Tibial nerve (tissue), 4 donors: ENCODE measurements at regions not wholly inside any gene's neighbourhood (a gene's known extent, or its start where the extent isn't known, plus 50 kb on each side); places are given as distances from the start of the nearest gene placed in this dataset.

ENCODE experiments used
- DNase-seq, 2 donors: peaks; one replicate each; pipeline ENCODE4 v3.0.0-alpha.2; 2019; ENCODE audit warnings: low spot score in 2 of 2
- H3K27ac ChIP-seq, 4 donors: fragments of 200-600 bp; sonication (generic) in 3 of 4; one replicate each; pipeline ENCODE4 v1.5.1; 2017 to 2019; ENCODE audit warnings: mild to moderate bottlenecking in 1 of 4
- H3K27me3 ChIP-seq, 2 donors: fragments of 200-600 bp; sonication (generic) in 1 of 2; one replicate each; pipeline versions ENCODE4 v1.5.1 to v1.6.0; 2017 to 2019
- H3K36me3 ChIP-seq, 3 donors: fragments of 200-600 bp; sonication (generic); one replicate each; pipeline ENCODE4 v1.5.1; 2018 to 2019
- H3K4me1 ChIP-seq, 4 donors: fragments of 200-600 bp; sonication (generic) in 3 of 4; one replicate each; pipeline ENCODE4 v1.5.1; 2017 to 2019
- H3K4me3 ChIP-seq, 4 donors: fragments of 200-600 bp; sonication (generic) in 3 of 4; one replicate each; pipeline ENCODE4 v1.5.1; 2017 to 2019; ENCODE audit warnings: mild to moderate bottlenecking in 1 of 4, moderate library complexity in 1 of 4
- H3K9me3 ChIP-seq, 4 donors: fragments of 200-600 bp; sonication (generic) in 3 of 4; one replicate each; pipeline ENCODE4 v1.5.1; 2017 to 2019
- EP300 ChIP-seq, 2 donors: sonication (generic); formaldehyde crosslinking; IDR thresholded peaks; one replicate each; pipeline ENCODE4 v1.6.1; 2017; ENCODE audit warnings: antibody characterized with exemption in 2 of 2, mild to moderate bottlenecking in 1 of 2
- POLR2A ChIP-seq, 2 donors: fragments of 450-650 bp; IDR thresholded peaks; one replicate each; pipeline ENCODE4 v1.6.1; 2017; ENCODE audit warnings: antibody characterized with exemption in 2 of 2, mild to moderate bottlenecking in 2 of 2, moderate library complexity in 2 of 2
- WGBS, 2 donors: methylation state at CpG; one replicate each; pipeline ENCODE4 v1.1.5; 2018; 5-methylcytosine and 5-hydroxymethylcytosine counted together
- TF ChIP-seq, protein P1 (sequence below), 5 experiments: fragments of 200-600 bp in 3 of 5; fragments of 450-650 bp in 2 of 5; sonication (generic) in 3 of 5; IDR thresholded peaks; one replicate each; pipeline ENCODE4 v1.5.1; 2016 to 2019; ENCODE audit warnings: antibody characterized with exemption in 5 of 5, mild to moderate bottlenecking in 3 of 5, moderate library complexity in 2 of 5

DNA sequence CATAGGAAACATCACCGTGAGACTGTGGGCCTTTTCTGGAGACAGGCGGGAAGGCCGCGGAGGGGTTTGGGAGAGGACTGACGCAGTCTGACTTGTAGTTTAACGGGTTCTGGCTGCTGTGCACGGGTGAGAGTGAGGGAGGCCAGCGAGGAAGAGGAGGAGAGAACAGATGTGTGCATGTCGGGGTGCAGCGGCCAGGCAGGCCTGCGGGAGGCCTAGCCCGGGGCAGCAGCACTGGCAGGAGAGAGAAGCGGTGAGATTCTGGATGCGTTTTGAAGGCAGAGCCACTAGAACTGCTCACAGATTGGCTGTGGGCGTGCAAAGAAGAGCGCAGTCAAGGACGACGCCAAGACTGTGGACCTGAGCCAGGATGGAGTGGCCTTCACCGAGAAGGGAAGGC is 53.9 kb downstream of the PTGR3 start:
- peaks cover 0 to 3% (median 0%) of the 10 kb centered on the region in 4 donors for H3K4me1 ChIP-seq
- peaks cover 0 to 11% (median 0%) of the 10 kb centered on the region in 4 donors for H3K9me3 ChIP-seq
- WGBS, 2 donors = 96% methylated on average over 19 of the region's 19 CpGs
- no peak overlapping the region for H3K4me3 ChIP-seq
- H3K27ac ChIP-seq = no peak overlapping the region
- DNase-seq = no peak
- H3K27me3 ChIP-seq = no peaks in the 10 kb centered on the region
- H3K36me3 ChIP-seq = no peaks in the 10 kb centered on the region
- TF ChIP-seq, protein P1, sequence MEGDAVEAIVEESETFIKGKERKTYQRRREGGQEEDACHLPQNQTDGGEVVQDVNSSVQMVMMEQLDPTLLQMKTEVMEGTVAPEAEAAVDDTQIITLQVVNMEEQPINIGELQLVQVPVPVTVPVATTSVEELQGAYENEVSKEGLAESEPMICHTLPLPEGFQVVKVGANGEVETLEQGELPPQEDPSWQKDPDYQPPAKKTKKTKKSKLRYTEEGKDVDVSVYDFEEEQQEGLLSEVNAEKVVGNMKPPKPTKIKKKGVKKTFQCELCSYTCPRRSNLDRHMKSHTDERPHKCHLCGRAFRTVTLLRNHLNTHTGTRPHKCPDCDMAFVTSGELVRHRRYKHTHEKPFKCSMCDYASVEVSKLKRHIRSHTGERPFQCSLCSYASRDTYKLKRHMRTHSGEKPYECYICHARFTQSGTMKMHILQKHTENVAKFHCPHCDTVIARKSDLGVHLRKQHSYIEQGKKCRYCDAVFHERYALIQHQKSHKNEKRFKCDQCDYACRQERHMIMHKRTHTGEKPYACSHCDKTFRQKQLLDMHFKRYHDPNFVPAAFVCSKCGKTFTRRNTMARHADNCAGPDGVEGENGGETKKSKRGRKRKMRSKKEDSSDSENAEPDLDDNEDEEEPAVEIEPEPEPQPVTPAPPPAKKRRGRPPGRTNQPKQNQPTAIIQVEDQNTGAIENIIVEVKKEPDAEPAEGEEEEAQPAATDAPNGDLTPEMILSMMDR (IDR thresholded peaks at IDR 0.05) = no peak
- TF ChIP-seq POLR2A (IDR thresholded peaks at IDR 0.05) = no peak
- no peak for TF ChIP-seq EP300 (IDR thresholded peaks at IDR 0.05)

DNA sequence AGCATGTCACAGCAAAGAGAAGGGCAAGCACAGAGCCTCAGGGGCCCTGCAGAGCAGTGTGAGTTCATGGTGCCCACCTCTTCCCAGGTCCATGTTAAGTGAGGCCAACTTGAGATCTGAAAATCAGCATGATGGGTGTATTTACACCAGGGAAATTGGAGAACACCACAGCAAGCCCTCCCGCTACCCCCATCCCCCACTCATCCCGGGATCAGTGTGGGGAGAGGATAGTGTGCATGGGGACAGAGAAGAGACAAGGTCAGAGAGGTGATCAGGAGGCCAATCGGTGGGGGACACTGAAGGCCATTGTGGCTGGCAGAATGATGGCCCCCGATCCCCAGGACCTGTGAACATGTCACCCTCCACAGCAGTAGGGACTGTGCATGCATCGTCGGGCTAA is 54.7 kb downstream of the PTGR3 start:
- DNase-seq = no peak
- TF ChIP-seq EP300 (IDR thresholded peaks at IDR 0.05) (no peak), POLR2A (IDR thresholded peaks at IDR 0.05) (no peak)
- TF ChIP-seq, protein P1 (IDR thresholded peaks at IDR 0.05) = no peak
- WGBS, 2 donors = 97 to 98% methylated on average over 6 of the region's 6 CpGs
- H3K36me3 ChIP-seq = no peaks in the 10 kb centered on the region
- no peak overlapping the region for H3K27ac ChIP-seq
- peaks cover 0 to 11% (median 0%) of the 10 kb centered on the region in 4 donors for H3K9me3 ChIP-seq
- no peaks in the 10 kb centered on the region for H3K27me3 ChIP-seq
- H3K4me3 ChIP-seq = no peak overlapping the region
- no peaks in the 10 kb centered on the region for H3K4me1 ChIP-seq

DNA sequence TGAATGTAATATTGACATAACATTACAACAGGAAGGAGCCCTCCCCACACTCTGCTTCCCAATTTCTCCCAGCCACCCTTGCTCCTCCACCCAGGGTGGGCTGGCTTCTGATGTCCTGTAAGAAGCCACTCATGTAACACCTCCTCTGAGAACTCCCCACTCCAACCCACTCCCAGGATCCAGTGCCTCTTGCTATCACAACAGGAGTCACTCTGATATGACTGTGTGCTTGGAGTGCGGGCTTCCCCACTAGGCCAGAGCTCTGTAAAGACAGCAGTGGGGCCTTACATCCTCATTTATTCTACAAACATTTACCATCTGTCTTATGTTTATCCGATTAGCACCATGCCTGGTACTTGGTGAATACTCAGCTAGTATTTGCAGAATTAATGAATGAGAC is 65.1 kb downstream of the PTGR3 start:
- Histone ChIP-seq H3K36me3 (no peaks in the 10 kb centered on the region), H3K4me3 (no peak overlapping the region), H3K4me1 (no peaks in the 10 kb centered on the region), H3K27me3 (no peaks in the 10 kb centered on the region), H3K9me3 (peaks cover 0 to 35% (median 2%) of the 10 kb centered on the region in 4 donors), H3K27ac (no peak overlapping the region)
- 95 to 100% methylated on average over 2 of the region's 2 CpGs for WGBS, 2 donors
- DNase-seq = no peak
- TF ChIP-seq, protein P1 (IDR thresholded peaks at IDR 0.05) = no peak
- TF ChIP-seq POLR2A (IDR thresholded peaks at IDR 0.05) = no peak

DNA sequence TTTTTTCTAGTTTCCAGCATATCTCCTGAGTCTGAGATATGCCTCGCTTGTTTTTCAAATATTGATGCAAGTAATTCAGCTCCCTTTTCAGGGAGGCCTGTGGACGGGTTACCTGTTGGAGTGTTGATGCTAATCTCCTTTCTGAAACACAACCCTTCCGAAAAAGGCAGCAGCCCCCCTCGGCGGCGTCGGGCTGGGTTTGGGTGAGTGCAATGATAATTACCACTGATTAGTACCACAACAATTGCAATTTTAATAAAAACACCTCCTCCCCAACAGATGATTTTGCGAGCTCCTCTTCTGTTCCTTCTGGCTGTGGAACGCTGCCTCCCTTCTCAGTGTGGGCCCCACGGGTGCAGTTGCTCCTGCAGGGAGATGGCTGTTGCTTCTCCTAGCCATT is 66.3 kb downstream of the PTGR3 start:
- no peaks in the 10 kb centered on the region for H3K4me1 ChIP-seq
- no peaks in the 10 kb centered on the region for H3K36me3 ChIP-seq
- TF ChIP-seq POLR2A (IDR thresholded peaks at IDR 0.05) = no peak
- no peak for TF ChIP-seq EP300 (IDR thresholded peaks at IDR 0.05)
- TF ChIP-seq, protein P1 (IDR thresholded peaks at IDR 0.05) = no peak
- H3K4me3 ChIP-seq = no peak overlapping the region
- WGBS, 2 donors = 82 to 90% methylated on average over 10 of the region's 10 CpGs
- H3K9me3 ChIP-seq = peaks cover 0 to 35% (median 2%) of the 10 kb centered on the region in 4 donors
- no peak for DNase-seq
- H3K27ac ChIP-seq = no peak overlapping the region
- no peaks in the 10 kb centered on the region for H3K27me3 ChIP-seq

DNA sequence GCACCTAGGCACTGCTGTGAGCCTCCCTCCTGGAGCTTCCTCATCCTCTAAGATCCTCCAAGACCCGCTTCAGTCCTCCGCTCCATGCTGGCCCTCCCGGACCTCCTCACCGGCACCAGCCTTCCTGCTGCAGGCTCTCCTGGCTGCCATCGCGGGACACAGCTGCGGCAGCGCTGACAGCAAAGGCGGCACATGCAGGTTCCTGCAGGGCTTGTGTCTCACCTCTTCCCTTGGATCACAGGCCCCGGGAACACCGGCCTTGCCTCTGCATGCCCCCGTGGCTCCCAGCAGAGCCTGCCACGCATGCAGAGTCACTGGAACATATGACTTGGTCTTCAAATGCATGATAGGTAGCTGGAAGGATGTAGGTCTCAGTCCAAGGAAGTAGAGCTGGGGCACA is 67.2 kb downstream of the PTGR3 start:
- no peak overlapping the region for H3K4me3 ChIP-seq

More for the DNA sequence above, 67.2 kb downstream of the PTGR3 start:
- 95 to 97% methylated on average over 13 of the region's 13 CpGs for WGBS, 2 donors
- no peaks in the 10 kb centered on the region for H3K4me1 ChIP-seq
- no peak overlapping the region for H3K27ac ChIP-seq
- H3K9me3 ChIP-seq = peaks cover 0 to 26% (median 2%) of the 10 kb centered on the region in 4 donors
- H3K27me3 ChIP-seq = no peaks in the 10 kb centered on the region
- no peaks in the 10 kb centered on the region for H3K36me3 ChIP-seq
- TF ChIP-seq EP300 (IDR thresholded peaks at IDR 0.05) (no peak), POLR2A (IDR thresholded peaks at IDR 0.05) (no peak)
- TF ChIP-seq, protein P1 (IDR thresholded peaks at IDR 0.05) = no peak
- DNase-seq = no peak
